GM10266 (cell line): ENCODE measurements at regions not wholly inside any gene's neighbourhood (a gene's known extent, or its start where the extent isn't known, plus 50 kb on each side); places are given as distances from the start of the nearest gene placed in this dataset.
"Not testable (repeated sequence)": the region's sequence is repeated elsewhere in the genome, so short reads cannot be mapped to it uniquely, and the experiment has no call there.

ENCODE experiments used
- DNase-seq: peaks from one replicate; pipeline ENCODE4 v3.0.0; 2012; ENCODE audit errors: extremely low spot score
- TF ChIP-seq, protein P1 (sequence below): IDR thresholded peaks from 2 replicates; pipeline ENCODE4 v1.5.1; 2012; ENCODE audit warnings: mild to moderate bottlenecking, low read depth; ENCODE audit not compliant: control insufficient read depth, insufficient read depth; ENCODE audit errors: missing control alignments

DNA sequence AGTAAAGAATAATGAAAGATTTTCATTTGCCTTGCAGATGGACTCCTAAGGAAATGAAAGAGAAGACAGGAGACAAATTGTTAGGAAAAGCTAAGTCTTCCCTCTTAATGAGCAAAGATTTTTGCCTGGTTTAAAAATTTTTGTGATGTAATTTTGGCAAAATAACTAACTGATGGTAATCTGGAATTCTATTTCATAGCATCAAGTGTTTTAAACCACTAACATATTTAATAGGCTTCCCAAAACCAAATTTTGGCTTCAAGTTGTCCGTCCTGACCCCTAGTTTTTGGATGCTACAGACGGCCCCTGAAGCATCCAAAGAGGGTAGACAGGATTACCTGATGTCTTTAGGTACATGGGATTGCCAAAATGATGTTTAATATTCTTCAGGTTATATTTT is 124.3 kb downstream of the TPBG start:
- TF ChIP-seq, protein P1, sequence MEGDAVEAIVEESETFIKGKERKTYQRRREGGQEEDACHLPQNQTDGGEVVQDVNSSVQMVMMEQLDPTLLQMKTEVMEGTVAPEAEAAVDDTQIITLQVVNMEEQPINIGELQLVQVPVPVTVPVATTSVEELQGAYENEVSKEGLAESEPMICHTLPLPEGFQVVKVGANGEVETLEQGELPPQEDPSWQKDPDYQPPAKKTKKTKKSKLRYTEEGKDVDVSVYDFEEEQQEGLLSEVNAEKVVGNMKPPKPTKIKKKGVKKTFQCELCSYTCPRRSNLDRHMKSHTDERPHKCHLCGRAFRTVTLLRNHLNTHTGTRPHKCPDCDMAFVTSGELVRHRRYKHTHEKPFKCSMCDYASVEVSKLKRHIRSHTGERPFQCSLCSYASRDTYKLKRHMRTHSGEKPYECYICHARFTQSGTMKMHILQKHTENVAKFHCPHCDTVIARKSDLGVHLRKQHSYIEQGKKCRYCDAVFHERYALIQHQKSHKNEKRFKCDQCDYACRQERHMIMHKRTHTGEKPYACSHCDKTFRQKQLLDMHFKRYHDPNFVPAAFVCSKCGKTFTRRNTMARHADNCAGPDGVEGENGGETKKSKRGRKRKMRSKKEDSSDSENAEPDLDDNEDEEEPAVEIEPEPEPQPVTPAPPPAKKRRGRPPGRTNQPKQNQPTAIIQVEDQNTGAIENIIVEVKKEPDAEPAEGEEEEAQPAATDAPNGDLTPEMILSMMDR = no peak
- no peak for DNase-seq

DNA sequence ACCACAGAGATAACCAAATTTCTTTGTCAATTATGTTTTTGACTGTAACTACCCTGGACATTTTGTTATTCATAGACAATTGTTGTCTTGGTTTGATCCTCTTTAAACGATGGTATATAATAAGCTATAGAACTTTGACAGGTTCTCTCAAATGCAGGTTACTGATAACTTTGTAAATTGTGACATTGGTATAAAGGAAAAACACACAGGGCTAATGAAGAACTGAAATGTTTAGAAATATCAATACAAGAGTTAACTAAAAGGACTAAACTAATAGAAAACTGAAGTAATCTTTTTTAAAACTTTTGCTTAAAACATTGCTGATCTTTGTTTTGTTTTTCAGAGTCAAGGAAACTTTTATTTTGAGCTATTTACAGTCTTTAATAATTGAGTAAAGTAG is 124.8 kb downstream of the TPBG start:
- TF ChIP-seq, protein P1 = no peak
- no peak for DNase-seq

DNA sequence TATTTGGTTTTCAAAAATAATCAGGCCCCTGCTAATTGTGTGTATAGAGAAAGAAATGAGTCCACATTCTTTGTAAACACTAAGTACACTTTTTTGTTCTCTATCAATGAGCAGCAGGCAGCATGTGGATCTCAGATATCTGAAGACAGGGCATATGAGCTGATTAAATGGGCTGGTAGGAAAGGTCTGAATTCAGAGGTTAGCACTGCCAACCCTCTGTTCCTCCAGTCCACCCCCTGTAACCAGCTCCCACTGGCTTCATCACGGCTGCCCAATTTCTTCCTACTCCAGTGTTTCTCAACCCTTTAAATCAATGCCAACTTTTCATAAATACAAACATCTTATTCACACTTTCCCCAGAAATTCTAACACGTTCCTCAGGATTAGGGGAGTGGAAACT is 128.5 kb downstream of the TPBG start:
- DNase-seq = no peak
- TF ChIP-seq, protein P1 = no peak

DNA sequence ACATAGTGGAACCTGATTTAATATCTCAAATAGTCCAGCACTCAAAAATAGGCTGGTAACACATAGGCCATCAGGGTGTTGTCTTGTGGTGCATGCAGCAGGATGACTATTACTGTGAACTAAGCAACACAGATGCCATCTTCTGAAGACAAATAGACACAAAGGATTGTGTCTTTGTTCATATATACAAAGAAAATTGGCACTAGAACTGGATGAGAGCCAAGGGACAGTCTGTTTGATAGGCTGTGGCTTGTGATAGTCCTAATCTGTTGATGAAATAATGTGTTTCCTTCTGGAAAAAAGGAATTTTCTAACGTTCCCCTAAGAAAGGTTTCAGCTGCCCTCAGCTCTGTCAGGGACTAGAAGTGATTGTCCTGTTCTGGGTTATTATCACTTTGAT is 129.8 kb downstream of the TPBG start:
- no peak for DNase-seq
- TF ChIP-seq, protein P1 = no peak

DNA sequence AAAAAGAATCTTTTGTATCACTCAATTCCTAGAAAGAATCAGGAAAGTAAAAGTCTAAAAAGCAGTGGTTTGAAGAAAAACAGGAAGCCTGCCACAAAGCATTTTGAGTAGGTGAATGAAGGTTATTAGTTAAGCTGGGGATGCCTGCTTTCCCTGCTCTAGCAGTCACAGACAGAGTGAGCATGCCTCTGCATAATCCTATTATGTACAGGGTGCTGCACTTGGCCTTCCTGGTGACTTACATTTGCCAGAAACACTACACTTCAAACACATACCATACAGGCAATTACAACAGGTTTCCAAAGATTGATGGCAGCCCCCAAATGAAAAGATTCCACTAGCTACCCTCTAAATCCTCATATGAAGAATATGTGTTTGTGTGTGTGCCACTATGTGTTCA is 130.8 kb downstream of the TPBG start:
- TF ChIP-seq, protein P1 = no peak
- no peak for DNase-seq

DNA sequence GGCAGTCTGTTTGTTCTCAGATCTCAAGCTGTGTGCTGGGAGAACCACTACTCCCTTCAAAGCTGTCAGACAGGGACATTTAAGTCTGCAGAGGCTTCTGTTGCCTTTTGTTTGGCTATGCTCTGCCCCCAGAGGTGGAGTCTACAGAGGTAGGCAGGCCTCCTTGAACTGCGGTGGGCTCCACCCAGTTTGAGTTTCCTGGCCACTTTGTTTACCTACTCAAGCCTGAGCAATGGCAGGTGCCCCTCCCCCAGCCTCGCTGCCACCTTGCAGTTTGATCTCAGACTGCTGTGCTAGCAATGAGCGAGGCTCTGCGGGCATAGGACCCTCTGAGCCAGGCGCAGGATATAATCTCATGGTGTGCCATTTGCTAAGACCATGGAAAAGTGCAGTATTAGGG is 138.3 kb downstream of the TPBG start:
- not testable (repeated sequence) for DNase-seq

DNA sequence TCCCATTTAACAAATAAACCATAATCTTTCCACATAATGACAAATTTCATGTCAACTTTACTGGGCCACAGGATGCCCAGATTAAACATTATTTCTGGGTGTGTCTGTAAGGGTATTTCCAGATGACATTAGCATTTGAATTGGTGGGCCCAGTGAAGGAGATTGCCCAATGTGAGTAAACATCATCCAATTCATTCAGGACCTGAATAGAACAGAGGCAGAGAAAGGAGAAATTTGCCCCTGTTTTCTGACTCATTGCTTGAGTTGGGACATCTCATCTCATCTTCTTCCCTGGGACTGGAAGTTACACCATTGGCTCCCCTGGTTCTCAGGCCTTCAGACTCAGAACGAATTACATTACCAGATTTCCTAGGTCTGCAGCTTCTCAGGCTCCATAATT is 142.9 kb downstream of the TPBG start:
- TF ChIP-seq, protein P1 = no peak
- no peak for DNase-seq

DNA sequence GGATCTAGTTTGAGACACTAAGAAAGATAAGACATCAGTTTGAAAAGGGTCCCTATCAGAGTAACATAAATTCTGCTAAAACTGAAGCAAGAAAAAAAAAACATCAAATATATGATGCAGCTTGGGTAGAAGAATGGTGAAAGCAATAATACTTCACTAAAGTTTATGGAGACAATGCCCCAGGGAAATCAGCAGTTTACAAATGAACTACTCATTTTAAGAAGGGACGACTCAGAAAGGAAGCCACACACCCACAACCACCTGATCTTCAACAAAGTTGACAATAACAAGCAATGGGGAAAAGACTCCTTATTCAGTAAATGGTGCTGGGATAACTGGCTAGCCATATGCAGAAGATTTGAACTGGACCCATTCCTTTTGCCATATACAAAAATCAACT is 143.5 kb downstream of the TPBG start:
- TF ChIP-seq, protein P1 = no peak
- DNase-seq = no peak
